CD4-positive, alpha-beta memory T cell (primary cell): ENCODE measurements at regions not wholly inside any gene's neighbourhood (a gene's known extent, or its start where the extent isn't known, plus 50 kb on each side); places are given as distances from the start of the nearest gene placed in this dataset.
"Not testable (repeated sequence)": the region's sequence is repeated elsewhere in the genome, so short reads cannot be mapped to it uniquely, and the experiment has no call there.

Experiments used
- CTCF ChIA-PET: fragments of 350-600 bp; sonication (Branson Sonifier 250); formaldehyde crosslinking; loops from one replicate; lab custom pipeline; 2021; ENCODE audit warnings: inconsistent platforms; ENCODE audit not compliant: partially characterized antibody; lab: Charles Lee
- POLR2A ChIA-PET: fragments of 350-600 bp; sonication (Branson Sonifier 250); formaldehyde crosslinking; loops from one replicate; lab custom pipeline; 2021; ENCODE audit not compliant: partially characterized antibody; lab: Charles Lee
- DNase-seq, 5 donors: peaks; one replicate each; pipeline versions ENCODE4 v3.0.0 to v3.0.0-alpha.2; 2020 to 2022; ENCODE audit warnings: mixed read lengths in 1 of 5
- H3K27ac ChIP-seq: one replicate; pipeline ENCODE4 v1.7.0; 2013; ENCODE audit warnings: low read depth, low read length
- H3K27me3 ChIP-seq: 2 replicates; pipeline ENCODE4 v1.7.0; 2013; ENCODE audit warnings: mild to moderate bottlenecking, low read length, moderate library complexity; ENCODE audit not compliant: insufficient read depth
- H3K36me3 ChIP-seq: 2 replicates; pipeline ENCODE4 v1.7.0; 2013; ENCODE audit warnings: mild to moderate bottlenecking, low read length, moderate library complexity; ENCODE audit not compliant: insufficient read depth
- H3K4me1 ChIP-seq: 2 replicates; pipeline ENCODE4 v1.7.0; 2013; ENCODE audit warnings: mild to moderate bottlenecking, low read length, moderate library complexity; ENCODE audit not compliant: insufficient read depth
- H3K4me3 ChIP-seq, 2 donors: one replicate each; pipeline ENCODE4 v1.7.0; 2013; ENCODE audit warnings: low read length in 2 of 2, mild to moderate bottlenecking in 1 of 2
- H3K9me3 ChIP-seq, 2 donors: one replicate each; pipeline ENCODE4 v1.7.0; 2013; ENCODE audit warnings: low read length in 2 of 2, control low read depth in 1 of 2; ENCODE audit not compliant: control insufficient read depth in 1 of 2
- H3K27ac Mint-ChIP-seq, 7 donors: one replicate each; pipeline ENCODE4 v1.8.0; 2020 to 2021; ENCODE audit warnings: mixed read lengths in 7 of 7, mild to moderate bottlenecking in 6 of 7, inconsistent platforms in 3 of 7, moderate library complexity in 3 of 7
- H3K27me3 Mint-ChIP-seq, 2 donors: one replicate each; pipeline ENCODE4 v1.8.0; 2020 to 2021; ENCODE audit warnings: mixed read lengths in 2 of 2
- H3K36me3 Mint-ChIP-seq, 2 donors: one replicate each; pipeline ENCODE4 v1.8.0; 2020 to 2021; ENCODE audit warnings: mixed read lengths in 2 of 2, inconsistent platforms in 1 of 2, mild to moderate bottlenecking in 1 of 2
- H3K4me1 Mint-ChIP-seq, 4 donors: one replicate each; pipeline ENCODE4 v1.8.0; 2020 to 2021; ENCODE audit warnings: mixed read lengths in 4 of 4, mild to moderate bottlenecking in 1 of 4
- H3K4me3 Mint-ChIP-seq, 8 donors: one replicate each; pipeline ENCODE4 v1.8.0; 2020 to 2021; ENCODE audit warnings: mixed read lengths in 8 of 8, mild to moderate bottlenecking in 7 of 8, moderate library complexity in 6 of 8, inconsistent platforms in 3 of 8
- H3K9me3 Mint-ChIP-seq, 8 donors: one replicate each; pipeline ENCODE4 v1.8.0; 2020 to 2021; ENCODE audit warnings: mixed read lengths in 8 of 8, mild to moderate bottlenecking in 5 of 8, inconsistent platforms in 3 of 8, moderate library complexity in 1 of 8
- intact Hi-C: fragments of 100-400 bp; cut with micrococcal nuclease; formaldehyde crosslinking; loops from one replicate; pipeline ENCODE4 v1.15.1; 2023

- H3K36me3 Mint-ChIP-seq, H3K27ac ChIP-seq, H3K4me3 Mint-ChIP-seq, CTCF ChIA-PET, H3K27me3 Mint-ChIP-seq, H3K36me3 ChIP-seq, H3K27me3 ChIP-seq, POLR2A ChIA-PET, DNase-seq, H3K9me3 Mint-ChIP-seq, intact Hi-C loops, H3K4me1 Mint-ChIP-seq, H3K9me3 ChIP-seq, H3K4me3 ChIP-seq, H3K4me1 ChIP-seq: not testable (repeated sequence)
- H3K27ac Mint-ChIP-seq = peak overlapping the region in 1 of 7 donors; percentile 41
Observed at GRCh38 chr13:65323192-65323591, 1906.9 kb downstream of the PCDH9 start.

- H3K27me3 ChIP-seq, H3K36me3 Mint-ChIP-seq, CTCF ChIA-PET, H3K4me3 ChIP-seq, H3K4me1 ChIP-seq, H3K9me3 Mint-ChIP-seq, H3K27ac ChIP-seq, H3K36me3 ChIP-seq, H3K4me3 Mint-ChIP-seq, POLR2A ChIA-PET, DNase-seq, intact Hi-C loops, H3K27me3 Mint-ChIP-seq, H3K9me3 ChIP-seq, H3K27ac Mint-ChIP-seq, H3K4me1 Mint-ChIP-seq: not testable (repeated sequence)
Observed at GRCh38 chr13:65321423-65321822, 1908.7 kb downstream of the PCDH9 start.

GRCh38 chr13:65314008-65314407 lies 1916.1 kb downstream of the PCDH9 start:
- peaks cover 7 to 19% (median 11%) of the 10 kb centered on the region in 8 donors for H3K9me3 Mint-ChIP-seq
- no peaks in the 10 kb centered on the region for H3K4me1 Mint-ChIP-seq
- Histone ChIP-seq H3K36me3 (no peaks in the 10 kb centered on the region), H3K9me3 (no peaks in the 10 kb centered on the region), H3K4me1 (no peaks in the 10 kb centered on the region), H3K27ac (no peak overlapping the region), H3K27me3 (no peaks in the 10 kb centered on the region), H3K4me3 (no peak overlapping the region)
- intact Hi-C loops = no loop called here
- no peak overlapping the region for H3K4me3 Mint-ChIP-seq
- no peaks in the 10 kb centered on the region for H3K36me3 Mint-ChIP-seq
- no peak overlapping the region for H3K27ac Mint-ChIP-seq
- POLR2A ChIA-PET = no interaction called here
- no peak for DNase-seq
- no peaks in the 10 kb centered on the region for H3K27me3 Mint-ChIP-seq
- CTCF ChIA-PET = no interaction called here

- Mint-ChIP-seq H3K4me1 (no peaks in the 10 kb centered on the region), H3K27me3 (no peaks in the 10 kb centered on the region), H3K36me3 (no peaks in the 10 kb centered on the region), H3K27ac (no peak overlapping the region), H3K4me3 (no peak overlapping the region), H3K9me3 (peaks cover 2 to 20% (median 15%) of the 10 kb centered on the region in 8 donors)
- Histone ChIP-seq H3K27me3 (no peaks in the 10 kb centered on the region), H3K4me1 (no peaks in the 10 kb centered on the region), H3K27ac (no peak overlapping the region), H3K9me3 (no peaks in the 10 kb centered on the region), H3K4me3 (no peak overlapping the region), H3K36me3 (no peaks in the 10 kb centered on the region)
- ChIA-PET POLR2A (no interaction called here), CTCF (no interaction called here)
- DNase-seq = no peak
- intact Hi-C loops = no loop called here
Observed at GRCh38 chr13:65310663-65311328, 1919.3 kb downstream of the PCDH9 start.

GRCh38 chr13:65309906-65310305 lies 1920.2 kb downstream of the PCDH9 start:
- H3K27me3 ChIP-seq = no peaks in the 10 kb centered on the region
- Mint-ChIP-seq H3K36me3 (no peaks in the 10 kb centered on the region), H3K4me1 (no peaks in the 10 kb centered on the region), H3K4me3 (no peak overlapping the region), H3K9me3 (peaks cover 2 to 20% (median 12%) of the 10 kb centered on the region in 8 donors), H3K27me3 (no peaks in the 10 kb centered on the region), H3K27ac (no peak overlapping the region)
- H3K4me1 ChIP-seq = no peaks in the 10 kb centered on the region
- H3K4me3 ChIP-seq = no peak overlapping the region
- ChIA-PET POLR2A (no interaction called here), CTCF (no interaction called here)
- H3K27ac ChIP-seq = no peak overlapping the region
- no peak for DNase-seq
- H3K9me3 ChIP-seq = no peaks in the 10 kb centered on the region
- intact Hi-C loops = no loop called here
- H3K36me3 ChIP-seq = no peaks in the 10 kb centered on the region

GRCh38 chr13:65308729-65309128 lies 1921.4 kb downstream of the PCDH9 start:
- intact Hi-C loops, CTCF ChIA-PET: not testable (repeated sequence)

GRCh38 chr13:65307056-65307455 lies 1923.1 kb downstream of the PCDH9 start:
- no peaks in the 10 kb centered on the region for H3K36me3 ChIP-seq
- no peaks in the 10 kb centered on the region for H3K27me3 ChIP-seq
- Mint-ChIP-seq H3K9me3 (peaks cover 2 to 12% (median 5%) of the 10 kb centered on the region in 8 donors), H3K4me1 (no peaks in the 10 kb centered on the region), H3K27me3 (no peaks in the 10 kb centered on the region), H3K36me3 (no peaks in the 10 kb centered on the region), H3K4me3 (no peak overlapping the region), H3K27ac (no peak overlapping the region)
- no peak overlapping the region for H3K27ac ChIP-seq
- no peak for DNase-seq
- H3K4me3 ChIP-seq = no peak overlapping the region
- ChIA-PET CTCF (no interaction called here), POLR2A (no interaction called here)
- H3K4me1 ChIP-seq = no peaks in the 10 kb centered on the region
- no peaks in the 10 kb centered on the region for H3K9me3 ChIP-seq
- intact Hi-C loops = no loop called here

More at GRCh38 chr13:65308729-65309128, 1921.4 kb downstream of the PCDH9 start:
- H3K4me3 Mint-ChIP-seq, H3K9me3 ChIP-seq, H3K4me1 Mint-ChIP-seq, DNase-seq, H3K36me3 ChIP-seq, H3K4me1 ChIP-seq, POLR2A ChIA-PET, H3K27ac ChIP-seq, H3K36me3 Mint-ChIP-seq, H3K4me3 ChIP-seq, H3K27me3 Mint-ChIP-seq, H3K27ac Mint-ChIP-seq, H3K27me3 ChIP-seq: not testable (repeated sequence)
- H3K9me3 Mint-ChIP-seq = peaks cover 2 to 16% (median 6%) of the 10 kb centered on the region in 8 donors

- H3K9me3 Mint-ChIP-seq = peaks cover 0 to 5% (median 3%) of the 10 kb centered on the region in 8 donors
- Histone ChIP-seq H3K27me3 (no peaks in the 10 kb centered on the region), H3K9me3 (no peaks in the 10 kb centered on the region), H3K27ac (no peak overlapping the region), H3K36me3 (no peaks in the 10 kb centered on the region), H3K4me1 (no peaks in the 10 kb centered on the region), H3K4me3 (no peak overlapping the region)
- ChIA-PET POLR2A (no interaction called here), CTCF (no interaction called here)
- H3K27ac Mint-ChIP-seq = no peak overlapping the region
- no peaks in the 10 kb centered on the region for H3K36me3 Mint-ChIP-seq
- intact Hi-C loops = no loop called here
- no peak for DNase-seq
- H3K27me3 Mint-ChIP-seq = no peaks in the 10 kb centered on the region
- H3K4me1 Mint-ChIP-seq = no peaks in the 10 kb centered on the region
- H3K4me3 Mint-ChIP-seq = no peak overlapping the region
Observed at GRCh38 chr13:65302691-65303090, 1927.4 kb downstream of the PCDH9 start.
